Activated T-cell treated with anti-CD3 and anti-CD28 coated beads, Interleukin-2, amount 50 U/mL, for 48 hours (primary cell): ENCODE measurements at regions not wholly inside any gene's neighbourhood (a gene's known extent, or its start where the extent isn't known, plus 50 kb on each side); places are given as distances from the start of the nearest gene placed in this dataset.

Experiments used
- DNase-seq, 2 experiments: peaks; one replicate each; pipeline ENCODE4 v3.0.0-alpha.2; 2020

DNA sequence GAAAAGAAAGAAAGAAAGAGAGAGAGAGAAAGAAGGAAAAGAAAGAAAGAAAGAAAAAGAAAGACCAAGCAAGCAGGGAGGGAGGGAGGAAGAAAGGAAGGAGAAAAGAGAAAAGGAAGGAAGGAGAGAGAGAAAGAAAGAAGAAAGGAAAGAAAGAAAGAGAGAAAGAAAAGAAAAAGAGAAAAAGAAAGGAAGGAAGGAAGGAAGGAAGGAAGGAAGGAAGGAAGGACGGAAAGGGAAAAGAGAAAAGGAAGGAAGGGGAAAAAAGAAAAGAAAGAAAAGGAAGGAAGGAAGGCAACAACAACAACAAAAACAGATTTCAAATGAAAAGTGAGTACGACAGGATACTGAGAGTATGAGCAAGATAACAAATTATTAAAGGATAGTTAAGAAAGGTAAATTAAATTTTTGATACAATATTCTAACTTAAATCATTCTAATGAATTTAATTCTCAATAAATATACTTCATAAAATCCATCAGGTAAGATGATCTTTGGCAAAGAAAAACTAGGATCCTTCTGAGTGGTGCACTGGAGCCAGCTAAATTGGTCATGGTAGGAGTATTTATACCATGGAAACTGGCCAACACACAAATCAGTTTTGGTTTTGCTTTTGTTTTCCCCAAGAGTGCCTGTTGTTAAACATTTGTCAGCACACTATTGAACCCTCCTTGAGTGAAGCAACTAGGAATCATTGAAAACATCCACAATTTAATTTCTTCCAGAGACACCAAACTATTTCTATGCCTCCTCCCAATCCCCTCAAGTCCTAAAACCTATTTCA is 56.1 kb upstream of the DYRK2 start:
- DNase-seq = no peak

- DNase-seq = no peak
Measured at GRCh38 chr12:67593041-67593440, 55.5 kb upstream of the DYRK2 start.

- no peak for DNase-seq
Measured at GRCh38 chr12:67593461-67594330, 54.8 kb upstream of the DYRK2 start.

GRCh38 chr12:67594888-67595287 is 53.7 kb upstream of the DYRK2 start:
- DNase-seq = no peak

- no peak for DNase-seq
Measured at GRCh38 chr12:67595365-67595764, 53.2 kb upstream of the DYRK2 start.

DNA sequence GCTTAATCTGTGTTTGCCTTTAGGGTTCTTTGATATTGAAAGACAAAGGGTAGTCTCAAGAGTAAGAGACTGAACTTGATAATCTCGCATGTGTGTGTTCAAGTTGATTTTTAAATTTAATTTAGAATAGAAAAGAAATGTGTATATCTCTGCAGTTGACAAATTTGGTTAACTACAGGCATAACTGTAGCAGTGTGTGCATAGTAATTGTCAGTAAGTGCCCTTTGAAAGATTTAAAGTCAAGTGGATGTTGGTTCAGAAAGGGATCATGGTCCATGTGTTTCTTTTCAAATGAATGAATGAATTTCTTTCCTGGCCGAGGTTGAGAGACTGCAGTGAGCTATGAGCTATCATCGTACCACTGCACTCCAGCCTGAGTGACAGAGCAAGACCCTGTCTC is 49.9 kb upstream of the DYRK2 start:
- no peak for DNase-seq
